ENCODE measurements at regions not wholly inside any gene's neighbourhood (a gene's known extent, or its start where the extent isn't known, plus 50 kb on each side); places are given as distances from the start of the nearest gene placed in this dataset.
A peak's percentile ranks its signal among the peaks of the same experiment; 100 is the strongest.
"Not testable (repeated sequence)": the region's sequence is repeated elsewhere in the genome, so short reads cannot be mapped to it uniquely, and the experiment has no call there.

- no peak for DNase-seq (ENCODE audit: low read depth, low spot score)
Measured at GRCh38 chr11:79525257-79525656, 84.4 kb upstream of the TENM4 start.

- no peak for DNase-seq (ENCODE audit: low read depth, low spot score)
Measured at GRCh38 chr11:79522626-79523025, 81.8 kb upstream of the TENM4 start.

- DNase-seq (ENCODE audit: low read depth, low spot score), result no peak
Measured at GRCh38 chr11:79520086-79520485, 79.3 kb upstream of the TENM4 start.

DNA sequence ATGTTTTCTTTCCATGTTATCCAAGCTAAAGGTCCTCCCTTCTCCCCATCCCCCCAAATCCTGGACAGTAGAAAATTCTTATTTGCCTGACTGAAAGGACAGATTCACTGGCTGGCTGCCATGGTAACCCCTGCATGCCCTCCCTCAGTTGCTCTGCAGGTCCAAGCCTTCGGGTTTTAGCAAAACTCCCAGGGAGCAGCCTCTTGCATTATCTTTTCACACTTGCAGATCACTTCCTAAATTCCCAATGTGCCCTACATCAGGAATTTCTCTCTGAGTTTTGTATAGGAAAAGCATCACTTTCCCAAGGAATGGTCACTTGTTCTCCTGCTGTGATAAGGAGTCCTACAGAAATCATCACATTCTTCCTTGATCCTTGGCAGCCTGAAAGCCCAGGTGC lies 75.0 kb upstream of the TENM4 start:
- no peak for DNase-seq (ENCODE audit: low read depth, low spot score)

DNA sequence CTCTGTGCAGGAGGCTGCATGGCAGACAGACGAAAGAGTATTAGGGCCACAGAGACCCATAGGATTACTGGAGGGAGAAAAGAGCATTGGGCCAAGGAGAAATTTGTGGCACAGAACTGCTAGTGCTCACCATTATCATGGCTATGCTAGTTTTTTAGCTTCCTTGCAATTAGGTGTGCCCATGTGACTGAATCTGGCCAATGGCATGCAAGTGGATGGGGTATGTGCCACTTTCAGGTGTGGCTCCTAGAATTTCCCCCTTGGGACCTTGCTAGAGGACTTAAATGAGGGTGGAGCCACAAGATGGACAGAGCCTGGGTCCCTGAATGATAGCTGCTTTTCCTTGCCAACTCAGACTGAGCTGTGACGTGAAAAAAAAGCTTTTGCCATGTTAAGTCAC lies 73.9 kb upstream of the TENM4 start:
- DNase-seq (ENCODE audit: low read depth, low spot score), result no peak

GRCh38 chr11:79514290-79514689 lies 73.5 kb upstream of the TENM4 start:
- no peak for DNase-seq (ENCODE audit: low read depth, low spot score)

DNA sequence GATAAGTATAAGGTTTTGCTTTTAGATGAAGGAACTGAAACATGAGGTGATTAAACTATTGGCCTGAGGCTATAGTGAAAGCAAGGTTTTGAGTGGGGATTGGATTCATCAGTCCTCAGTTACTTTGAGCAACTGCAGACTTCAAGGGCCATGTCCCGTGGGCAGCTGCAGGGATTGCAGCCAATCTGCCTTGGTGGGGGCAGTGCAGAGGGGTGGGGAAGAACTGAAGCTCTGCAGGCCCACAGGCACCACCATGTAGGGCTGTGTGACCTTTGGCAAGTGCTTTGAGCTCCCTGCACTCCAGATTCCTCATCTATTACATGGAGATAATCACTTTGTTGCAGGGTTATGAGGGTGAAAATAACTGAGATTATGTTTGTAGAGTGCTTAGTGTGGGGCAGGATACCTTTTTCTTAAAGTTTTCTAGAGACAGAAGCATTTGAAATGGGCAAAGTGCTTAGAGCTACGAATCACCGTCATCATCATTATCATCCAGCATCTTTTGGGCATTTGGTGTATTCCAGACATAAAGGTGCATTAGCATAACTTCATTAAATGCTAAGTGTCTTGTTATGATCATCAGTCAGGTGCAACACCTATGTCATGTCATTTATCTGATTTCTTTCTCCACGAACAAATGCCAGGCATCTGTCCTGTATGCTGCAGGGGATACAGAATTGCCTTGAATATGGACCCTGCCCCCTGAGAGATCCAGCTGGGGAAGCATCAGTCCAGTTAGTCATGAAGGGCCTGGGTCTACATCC lies 72.1 kb upstream of the TENM4 start:
- DNase-seq (ENCODE audit: low read depth, low spot score), result no peak

GRCh38 chr11:79510960-79511359 lies 70.1 kb upstream of the TENM4 start:
- no peak for DNase-seq (ENCODE audit: low read depth, low spot score)

GRCh38 chr11:79508461-79508860 lies 67.6 kb upstream of the TENM4 start:
- no peak for DNase-seq (ENCODE audit: low read depth, low spot score)

DNA sequence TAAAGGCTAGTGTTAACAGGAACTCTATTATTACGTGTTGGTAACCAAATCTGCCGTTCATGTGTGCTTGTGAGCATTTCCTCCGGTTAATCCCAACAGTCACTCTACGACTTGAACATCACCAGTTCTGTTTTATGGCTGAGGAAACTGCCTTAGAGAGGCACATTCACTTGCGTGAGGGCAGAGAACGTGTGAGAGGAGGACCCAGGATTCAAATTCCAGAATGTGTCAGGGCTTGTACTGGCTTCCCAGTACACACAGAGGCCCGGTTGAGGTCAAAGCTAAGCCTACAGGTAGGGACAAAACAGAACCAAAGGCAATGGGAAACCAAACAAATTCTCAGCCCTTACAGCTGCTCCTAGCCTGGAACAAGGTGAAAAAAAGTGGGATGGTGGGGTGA lies 66.9 kb upstream of the TENM4 start:
- DNase-seq (ENCODE audit: low read depth, low spot score), result no peak

DNA sequence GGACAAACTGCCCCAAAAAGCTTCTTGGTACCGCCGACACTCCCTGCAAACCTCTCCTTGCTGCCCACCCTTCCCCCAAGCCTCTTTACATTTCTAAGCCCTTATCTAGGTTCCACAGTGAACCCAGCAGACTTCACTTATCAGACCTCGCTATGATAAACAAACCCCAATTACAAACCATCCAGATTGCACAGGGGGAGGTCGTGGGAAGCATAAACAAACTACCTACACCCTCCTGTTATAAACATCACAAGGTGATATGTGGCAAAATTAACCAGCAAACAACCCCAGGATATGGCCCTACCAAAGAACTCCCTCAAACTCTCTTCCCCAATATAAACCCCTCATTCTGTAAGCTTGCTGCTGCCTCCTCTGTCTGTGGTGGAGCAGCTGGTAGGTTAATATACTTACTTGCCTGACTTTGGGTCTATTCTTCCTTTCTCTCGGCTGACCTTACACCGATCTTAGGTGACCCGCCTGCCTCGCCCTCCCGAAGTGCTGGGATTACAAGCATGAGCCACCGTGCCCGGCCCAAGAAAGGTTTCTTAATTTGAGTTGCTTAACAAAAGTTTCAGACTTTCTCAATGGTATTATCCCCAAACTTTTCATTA lies 66.0 kb upstream of the TENM4 start:
- DNase-seq (ENCODE audit: low read depth, low spot score), result no peak

GRCh38 chr11:79506124-79506523 lies 65.3 kb upstream of the TENM4 start:
- no peak for DNase-seq (ENCODE audit: low read depth, low spot score)

GRCh38 chr11:79503028-79503427 lies 62.2 kb upstream of the TENM4 start:
- no peak for DNase-seq (ENCODE audit: low read depth, low spot score)

DNA sequence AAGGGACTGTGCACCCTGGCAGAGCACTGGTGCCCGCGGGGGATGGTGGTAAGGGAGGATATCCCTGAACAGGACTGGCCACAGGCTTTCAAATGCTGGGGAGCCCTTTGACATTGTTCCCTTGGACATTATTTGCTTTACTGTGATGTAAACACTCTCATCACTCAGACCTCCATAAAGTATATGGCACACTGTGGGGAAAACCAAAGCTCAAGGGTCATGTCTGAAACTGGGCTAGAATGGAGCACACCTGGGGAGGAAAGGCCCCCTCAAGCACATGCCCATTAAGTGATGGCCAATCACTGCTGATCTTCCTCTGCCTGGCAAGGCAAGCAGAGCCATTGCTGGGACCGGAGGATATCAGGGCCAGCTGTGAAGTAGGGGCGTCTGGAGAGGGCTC lies 60.9 kb upstream of the TENM4 start:
- DNase-seq (ENCODE audit: low read depth, low spot score), result no peak

DNA sequence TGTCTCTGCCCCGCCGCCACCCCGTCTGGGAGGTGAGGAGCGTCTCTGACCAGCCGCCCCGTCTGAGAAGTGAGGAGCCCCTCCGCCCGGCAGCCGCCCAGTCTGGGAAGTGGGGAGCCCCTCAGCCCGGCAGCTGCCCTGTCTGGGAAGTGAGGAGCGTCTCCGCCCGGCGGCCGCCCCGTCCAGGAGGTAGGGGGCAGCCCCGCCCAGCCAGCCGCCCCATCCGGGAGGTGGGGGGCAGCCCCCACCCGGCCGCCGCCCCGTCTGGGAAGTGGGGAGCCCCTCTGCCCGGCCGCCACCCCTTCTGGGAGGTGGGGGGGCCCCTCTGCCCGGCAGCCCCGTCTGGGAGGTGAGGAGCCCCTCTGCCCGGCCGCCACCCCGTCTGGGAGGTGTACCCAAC lies 59.1 kb upstream of the TENM4 start:
- not testable (repeated sequence) for DNase-seq (ENCODE audit: low read depth, low spot score)

- no peak for DNase-seq (ENCODE audit: low read depth, low spot score)
Measured at GRCh38 chr11:79498667-79499066, 57.8 kb upstream of the TENM4 start.

GRCh38 chr11:79493555-79494171 lies 52.8 kb upstream of the TENM4 start:
- DNase-seq (ENCODE audit: low read depth, low spot score), result peak; percentile 4

- no peak for DNase-seq (ENCODE audit: low read depth, low spot score)
Measured at GRCh38 chr11:79492008-79492407, 51.2 kb upstream of the TENM4 start.
